SHP77 (cell line): ENCODE measurements at regions not wholly inside any gene's neighbourhood (a gene's known extent, or its start where the extent isn't known, plus 50 kb on each side); places are given as distances from the start of the nearest gene placed in this dataset.

Experiments used
- DNase-seq, 2 experiments: peaks; one replicate each; lab custom pipeline; 2025; lab: John Stamatoyannopoulos, UW

DNA sequence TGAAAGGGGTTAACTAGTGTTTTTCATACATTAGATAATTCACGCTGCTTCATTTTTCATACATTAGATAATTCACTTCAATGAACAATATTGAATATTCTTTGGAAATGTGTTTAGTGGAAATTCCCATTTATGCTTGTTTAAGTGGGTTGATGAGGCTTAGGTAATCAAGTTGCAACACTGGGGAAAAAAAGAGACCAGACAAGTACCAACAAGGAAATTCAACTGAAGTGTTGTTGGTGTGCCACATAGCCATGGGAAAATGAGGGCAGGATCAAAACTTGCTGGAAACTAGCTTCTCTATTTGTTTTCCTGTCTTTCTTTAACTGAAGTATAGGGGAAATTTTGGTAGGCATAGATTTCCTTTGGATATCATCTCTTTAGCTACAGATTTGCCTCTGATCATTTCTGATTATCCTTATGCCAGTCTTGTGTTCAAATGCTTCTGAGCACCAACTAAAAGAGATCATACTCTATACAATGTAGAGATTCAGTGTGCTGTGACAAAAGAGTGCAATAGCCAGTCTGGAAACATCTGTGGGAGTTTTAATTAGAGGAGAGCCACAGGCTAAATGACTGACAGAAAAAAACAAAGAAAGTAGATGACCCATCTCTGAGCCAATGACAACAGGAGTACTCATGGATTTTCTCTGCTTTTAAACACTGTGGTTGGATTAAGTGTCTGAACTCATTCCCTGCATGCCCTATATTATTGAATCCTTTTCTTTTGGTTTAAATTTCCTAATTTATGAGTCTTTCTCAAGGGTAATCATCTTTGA is 67.6 kb upstream of the CTSC start:
- no peak for DNase-seq

DNA sequence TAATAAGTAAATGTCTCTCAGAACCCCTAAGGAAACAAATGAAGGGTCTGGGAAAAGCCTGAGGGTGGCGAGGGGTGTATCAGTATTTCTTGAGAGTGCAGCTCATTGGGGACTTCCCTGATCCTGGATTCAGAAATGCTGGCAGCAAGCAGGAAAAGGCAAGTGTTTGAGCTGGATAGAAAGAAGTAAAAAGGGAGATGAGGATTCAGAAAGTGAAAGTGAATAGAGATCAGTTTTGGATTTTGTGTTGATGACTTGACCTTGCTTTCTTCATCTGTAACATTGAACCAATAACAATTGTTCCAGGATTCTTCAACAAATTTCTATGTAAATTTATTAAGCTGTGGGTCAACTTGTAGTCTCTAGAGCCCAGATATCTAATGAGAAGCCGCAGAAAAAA is 66.9 kb upstream of the CTSC start:
- DNase-seq: no peak

GRCh38 chr11:88402784-88403183 is 65.2 kb upstream of the CTSC start:
- no peak for DNase-seq

DNA sequence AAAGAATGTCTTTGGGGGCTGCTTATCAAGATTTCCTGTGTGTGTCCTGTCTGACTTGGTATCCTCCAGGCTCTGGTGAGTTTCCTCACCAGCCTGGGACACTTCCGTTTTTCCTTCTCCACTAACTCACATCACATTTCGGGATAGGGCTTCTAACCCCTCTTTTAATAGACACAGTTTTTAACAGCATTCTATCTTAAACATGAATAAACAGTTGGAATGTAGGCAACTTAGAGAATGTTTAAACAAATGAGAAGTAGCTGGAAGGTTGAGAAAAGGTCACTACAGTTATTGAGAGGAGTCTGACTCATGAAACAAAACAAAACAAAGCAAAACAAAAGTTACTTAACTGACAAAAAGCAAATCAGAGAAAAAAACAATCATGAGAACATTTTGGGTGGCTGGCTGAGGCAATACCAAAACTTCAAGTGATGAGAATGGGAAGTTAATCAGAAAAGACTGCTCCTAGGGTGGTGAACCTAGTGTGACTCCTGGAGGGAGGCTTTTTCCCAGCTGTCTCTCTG is 64.7 kb upstream of the CTSC start:
- DNase-seq: no peak

DNA sequence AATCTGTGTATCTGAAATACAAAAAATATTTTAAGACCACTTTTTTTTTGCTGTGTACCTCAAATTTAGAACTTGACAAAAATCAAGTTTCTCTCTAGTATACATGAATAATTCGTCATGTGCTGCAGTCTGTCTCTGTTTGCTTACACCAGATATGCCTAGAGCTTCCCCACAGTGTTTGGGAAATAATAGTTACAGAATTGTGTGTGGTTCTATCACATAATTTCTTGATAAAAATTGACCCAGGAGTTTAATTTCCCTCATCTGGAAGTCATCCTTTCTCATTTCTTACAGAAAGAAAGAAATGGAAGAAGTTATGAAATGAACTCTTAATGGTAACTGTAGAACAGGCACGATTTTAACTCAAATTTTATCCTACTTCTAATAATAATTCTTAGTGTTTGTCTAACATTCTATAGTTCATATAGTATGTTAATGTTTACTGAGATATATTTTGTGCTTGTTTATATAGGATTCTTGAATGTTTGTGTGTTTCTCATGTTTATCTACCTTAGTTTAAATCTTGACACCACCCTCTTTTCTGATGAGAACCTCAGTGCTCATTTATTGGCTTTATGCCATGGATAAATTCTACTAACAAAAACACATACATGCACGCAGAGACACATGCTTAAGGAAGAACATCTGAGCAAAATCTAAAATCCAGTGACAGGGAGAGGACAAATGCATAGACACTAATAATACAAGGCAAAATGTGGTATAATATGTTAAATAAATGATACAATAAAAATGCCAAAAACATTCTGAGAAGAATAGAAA is 61.4 kb upstream of the CTSC start:
- no peak for DNase-seq

- no peak for DNase-seq
These were observed 60.8 kb upstream of the CTSC start for GRCh38 chr11:88398372-88398771.

DNA sequence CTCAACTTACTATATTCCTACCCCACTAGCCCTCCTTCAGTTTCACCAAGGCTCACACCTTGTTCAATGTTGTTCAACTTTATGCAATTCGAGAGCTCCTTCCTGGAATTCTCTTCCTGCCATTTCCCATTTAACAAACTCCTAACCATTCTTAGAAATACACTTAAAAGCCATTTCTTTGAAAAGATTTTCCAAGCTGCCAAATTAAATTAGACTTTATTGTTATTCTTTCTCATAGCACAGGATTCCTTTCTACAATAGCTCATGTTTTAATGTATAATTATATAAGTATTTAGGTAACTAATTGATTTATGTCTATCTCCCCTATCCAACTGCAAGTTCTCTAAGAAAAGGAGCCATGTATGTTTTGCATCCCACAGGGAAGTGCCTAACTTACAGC is 52.7 kb upstream of the CTSC start:
- DNase-seq: no peak

GRCh38 chr11:88387957-88388356 is 50.4 kb upstream of the CTSC start:
- no peak for DNase-seq
